Nephron progenitor cell (in vitro differentiated cells): ENCODE measurements at regions not wholly inside any gene's neighbourhood (a gene's known extent, or its start where the extent isn't known, plus 50 kb on each side); places are given as distances from the start of the nearest gene placed in this dataset.
A peak's percentile ranks its signal among the peaks of the same experiment; 100 is the strongest.

ENCODE experiments used
- DNase-seq: peaks from one replicate; pipeline ENCODE4 v3.0.0; 2021
- H3K27ac Mint-ChIP-seq: 2 replicates; pipeline ENCODE4 v1.8.0; 2021; ENCODE audit warnings: mild to moderate bottlenecking, moderate library complexity, mixed read lengths
- H3K27me3 Mint-ChIP-seq: 2 replicates; pipeline ENCODE4 v1.8.0; 2021; ENCODE audit warnings: mild to moderate bottlenecking, low read depth, mixed read lengths; ENCODE audit not compliant: poor library complexity
- H3K36me3 Mint-ChIP-seq: 2 replicates; pipeline ENCODE4 v1.8.0; 2021; ENCODE audit warnings: low read depth, mixed read lengths
- H3K4me1 Mint-ChIP-seq: 2 replicates; pipeline ENCODE4 v1.8.0; 2021; ENCODE audit warnings: mixed read lengths
- H3K4me3 Mint-ChIP-seq: 2 replicates; pipeline ENCODE4 v1.8.0; 2021; ENCODE audit warnings: mild to moderate bottlenecking, moderate library complexity, mixed read lengths
- H3K9me3 Mint-ChIP-seq: 2 replicates; pipeline ENCODE4 v1.8.0; 2021; ENCODE audit warnings: mild to moderate bottlenecking, moderate library complexity, mixed read lengths
- CTCF ChIP-seq: fragments of 200-600 bp; sonication (generic); IDR thresholded peaks from 2 replicates; pipeline ENCODE4 v1.5.0; 2021; ENCODE audit warnings: antibody characterized with exemption

GRCh38 chr9:87184956-87185642, 237.8 kb upstream of the GAS1 start:
- no peak for TF ChIP-seq CTCF
- Mint-ChIP-seq H3K4me1 (peaks cover 2% of the 10 kb centered on the region), H3K9me3 (peaks cover 17% of the 10 kb centered on the region), H3K4me3 (no peak overlapping the region), H3K27ac (no peak overlapping the region), H3K36me3 (peaks cover 7% of the 10 kb centered on the region), H3K27me3 (peaks cover 16% of the 10 kb centered on the region)
- no peak for DNase-seq

- no peak for TF ChIP-seq CTCF
- H3K27ac Mint-ChIP-seq: no peak overlapping the region
- H3K4me3 Mint-ChIP-seq: no peak overlapping the region
- H3K36me3 Mint-ChIP-seq: peaks cover under 1% of the 10 kb centered on the region
- DNase-seq: no peak
- peaks cover 9% of the 10 kb centered on the region for H3K9me3 Mint-ChIP-seq
- H3K4me1 Mint-ChIP-seq: peaks cover under 1% of the 10 kb centered on the region
- H3K27me3 Mint-ChIP-seq: peaks cover 16% of the 10 kb centered on the region
These were observed 240.3 kb upstream of the GAS1 start for GRCh38 chr9:87187656-87188055.

- peaks cover 16% of the 10 kb centered on the region for H3K27me3 Mint-ChIP-seq
- H3K4me1 Mint-ChIP-seq: peaks cover 11% of the 10 kb centered on the region
- no peak for DNase-seq
- H3K9me3 Mint-ChIP-seq: no peaks in the 10 kb centered on the region
- TF ChIP-seq CTCF: no peak
- peak overlapping the region; percentile 1 for H3K27ac Mint-ChIP-seq
- no peaks in the 10 kb centered on the region for H3K36me3 Mint-ChIP-seq
- no peak overlapping the region for H3K4me3 Mint-ChIP-seq
These were observed 241.7 kb upstream of the GAS1 start for GRCh38 chr9:87189006-87189405.

GRCh38 chr9:87193151-87193550, 245.8 kb upstream of the GAS1 start:
- H3K4me3 Mint-ChIP-seq: no peak overlapping the region

GRCh38 chr9:87193925-87194868, 246.9 kb upstream of the GAS1 start:
- Mint-ChIP-seq H3K36me3 (no peaks in the 10 kb centered on the region), H3K4me1 (peaks cover 19% of the 10 kb centered on the region), H3K27ac (peak overlapping the region; percentile 27), H3K4me3 (no peak overlapping the region), H3K9me3 (no peaks in the 10 kb centered on the region), H3K27me3 (peaks cover 10% of the 10 kb centered on the region)
- DNase-seq: no peak
- TF ChIP-seq CTCF: no peak

More at GRCh38 chr9:87193151-87193550, 245.8 kb upstream of the GAS1 start:
- DNase-seq: no peak
- Mint-ChIP-seq H3K27ac (no peak overlapping the region), H3K27me3 (peaks cover 19% of the 10 kb centered on the region), H3K4me1 (peaks cover 19% of the 10 kb centered on the region), H3K36me3 (no peaks in the 10 kb centered on the region), H3K9me3 (no peaks in the 10 kb centered on the region)
- TF ChIP-seq CTCF: no peak
